ENCODE measurements at regions not wholly inside any gene's neighbourhood (a gene's known extent, or its start where the extent isn't known, plus 50 kb on each side); places are given as distances from the start of the nearest gene placed in this dataset.
"Not testable (repeated sequence)": the region's sequence is repeated elsewhere in the genome, so short reads cannot be mapped to it uniquely, and the experiment has no call there.

GRCh38 chr6:67792996-67793395 lies 842.1 kb upstream of the ADGRB3 start:
- no peak overlapping the region for H3K27ac Mint-ChIP-seq
- TF ChIP-seq CTCF (conservative IDR thresholded peaks at IDR 0.05), result no peak

GRCh38 chr6:67790569-67790968 lies 844.5 kb upstream of the ADGRB3 start:
- Mint-ChIP-seq H3K4me1 (ENCODE audit: unreplicated experiment) (no peaks in the 10 kb centered on the region), H3K9me3 (no peaks in the 10 kb centered on the region), H3K36me3 (no peaks in the 10 kb centered on the region), H3K4me3 (no peak overlapping the region), H3K27ac (no peak overlapping the region), H3K27me3 (no peaks in the 10 kb centered on the region)
- no peak for TF ChIP-seq CTCF (conservative IDR thresholded peaks at IDR 0.05)
- DNase-seq (ENCODE audit: extremely low spot score, unreplicated experiment), result no peak

More at GRCh38 chr6:67792996-67793395, 842.1 kb upstream of the ADGRB3 start:
- H3K4me3 Mint-ChIP-seq, result no peak overlapping the region
- no peaks in the 10 kb centered on the region for H3K9me3 Mint-ChIP-seq
- H3K4me1 Mint-ChIP-seq (ENCODE audit: unreplicated experiment), result no peaks in the 10 kb centered on the region
- H3K36me3 Mint-ChIP-seq, result no peaks in the 10 kb centered on the region
- H3K27me3 Mint-ChIP-seq, result no peaks in the 10 kb centered on the region
- no peak for DNase-seq (ENCODE audit: extremely low spot score, unreplicated experiment)

- H3K4me3 Mint-ChIP-seq, H3K9me3 Mint-ChIP-seq: not testable (repeated sequence)
Observed at GRCh38 chr6:67787119-67787518, 848.0 kb upstream of the ADGRB3 start.

GRCh38 chr6:67779876-67780275 lies 855.2 kb upstream of the ADGRB3 start:
- no peaks in the 10 kb centered on the region for H3K9me3 Mint-ChIP-seq
- TF ChIP-seq CTCF (conservative IDR thresholded peaks at IDR 0.05), result no peak
- H3K27ac Mint-ChIP-seq, result no peak overlapping the region
- DNase-seq (ENCODE audit: extremely low spot score, unreplicated experiment), result no peak
- H3K4me3 Mint-ChIP-seq, result no peak overlapping the region
- no peaks in the 10 kb centered on the region for H3K4me1 Mint-ChIP-seq (ENCODE audit: unreplicated experiment)
- H3K36me3 Mint-ChIP-seq, result no peaks in the 10 kb centered on the region
- H3K27me3 Mint-ChIP-seq, result no peaks in the 10 kb centered on the region

More at GRCh38 chr6:67787119-67787518, 848.0 kb upstream of the ADGRB3 start:
- H3K27ac Mint-ChIP-seq; H3K27me3 Mint-ChIP-seq; H3K4me1 Mint-ChIP-seq (ENCODE audit: unreplicated experiment); H3K36me3 Mint-ChIP-seq; DNase-seq (ENCODE audit: extremely low spot score, unreplicated experiment): not testable (repeated sequence)

- Mint-ChIP-seq H3K4me1 (ENCODE audit: unreplicated experiment) (no peaks in the 10 kb centered on the region), H3K9me3 (no peaks in the 10 kb centered on the region), H3K4me3 (no peak overlapping the region), H3K27ac (no peak overlapping the region), H3K27me3 (no peaks in the 10 kb centered on the region), H3K36me3 (no peaks in the 10 kb centered on the region)
- DNase-seq (ENCODE audit: extremely low spot score, unreplicated experiment), result no peak
- no peak for TF ChIP-seq CTCF (conservative IDR thresholded peaks at IDR 0.05)
Observed at GRCh38 chr6:67775333-67775732, 859.7 kb upstream of the ADGRB3 start.

GRCh38 chr6:67768972-67769371 lies 866.1 kb upstream of the ADGRB3 start:
- no peak overlapping the region for H3K27ac Mint-ChIP-seq
- no peak for TF ChIP-seq CTCF (conservative IDR thresholded peaks at IDR 0.05)
- H3K4me1 Mint-ChIP-seq (ENCODE audit: unreplicated experiment), result no peaks in the 10 kb centered on the region
- no peaks in the 10 kb centered on the region for H3K9me3 Mint-ChIP-seq
- no peaks in the 10 kb centered on the region for H3K27me3 Mint-ChIP-seq
- DNase-seq (ENCODE audit: extremely low spot score, unreplicated experiment), result no peak
- H3K4me3 Mint-ChIP-seq, result no peak overlapping the region
- no peaks in the 10 kb centered on the region for H3K36me3 Mint-ChIP-seq

GRCh38 chr6:67767046-67767822 lies 867.8 kb upstream of the ADGRB3 start:
- not testable (repeated sequence) for H3K27ac Mint-ChIP-seq; DNase-seq (ENCODE audit: extremely low spot score, unreplicated experiment)

More at GRCh38 chr6:67767046-67767822, 867.8 kb upstream of the ADGRB3 start:
- H3K4me1 Mint-ChIP-seq (ENCODE audit: unreplicated experiment); H3K36me3 Mint-ChIP-seq; H3K27me3 Mint-ChIP-seq; H3K9me3 Mint-ChIP-seq; H3K4me3 Mint-ChIP-seq: not testable (repeated sequence)
